NCI-H446 treated with DMSO at 0.1 percent for 48 hours (cell line): ENCODE measurements at regions not wholly inside any gene's neighbourhood (a gene's known extent, or its start where the extent isn't known, plus 50 kb on each side); places are given as distances from the start of the nearest gene placed in this dataset.

Source experiments
- DNase-seq: peaks from one replicate; lab custom pipeline; 2025; lab: John Stamatoyannopoulos, UW

GRCh38 chr4:138085736-138086305 is 156.3 kb downstream of the SLC7A11 start:
- no peak for DNase-seq

- DNase-seq, result no peak
These were observed 163.2 kb downstream of the SLC7A11 start for GRCh38 chr4:138078751-138079520.

GRCh38 chr4:138078253-138078652 is 163.9 kb downstream of the SLC7A11 start:
- DNase-seq, result no peak

- DNase-seq, result no peak
These were observed 165.6 kb downstream of the SLC7A11 start for GRCh38 chr4:138076561-138076960.

GRCh38 chr4:138070816-138071215 is 171.3 kb downstream of the SLC7A11 start:
- no peak for DNase-seq

GRCh38 chr4:138063581-138063980 is 178.6 kb downstream of the SLC7A11 start:
- no peak for DNase-seq

GRCh38 chr4:138062929-138063328 is 179.2 kb downstream of the SLC7A11 start:
- no peak for DNase-seq

GRCh38 chr4:138056541-138056940 is 185.6 kb downstream of the SLC7A11 start:
- no peak for DNase-seq

GRCh38 chr4:138055890-138056289 is 186.3 kb downstream of the SLC7A11 start:
- no peak for DNase-seq

- no peak for DNase-seq
These were observed 188.4 kb downstream of the SLC7A11 start for GRCh38 chr4:138053641-138054301.

GRCh38 chr4:138052806-138053632 is 189.1 kb downstream of the SLC7A11 start:
- no peak for DNase-seq

GRCh38 chr4:138051157-138051556 is 191.0 kb downstream of the SLC7A11 start:
- no peak for DNase-seq

- DNase-seq, result no peak
These were observed 191.5 kb downstream of the SLC7A11 start for GRCh38 chr4:138050601-138051000.

GRCh38 chr4:138049355-138049754 is 192.8 kb downstream of the SLC7A11 start:
- DNase-seq, result no peak

GRCh38 chr4:138047290-138047689 is 194.9 kb downstream of the SLC7A11 start:
- DNase-seq, result no peak

GRCh38 chr4:138045036-138045435 is 197.1 kb downstream of the SLC7A11 start:
- DNase-seq, result no peak

- DNase-seq, result no peak
These were observed 203.1 kb downstream of the SLC7A11 start for GRCh38 chr4:138039010-138039409.

GRCh38 chr4:138037696-138038095 is 204.5 kb downstream of the SLC7A11 start:
- DNase-seq, result no peak

- DNase-seq, result no peak
These were observed 206.3 kb downstream of the SLC7A11 start for GRCh38 chr4:138035781-138036258.

GRCh38 chr4:138034871-138035270 is 207.3 kb downstream of the SLC7A11 start:
- no peak for DNase-seq

- DNase-seq, result no peak
These were observed 209.9 kb downstream of the SLC7A11 start for GRCh38 chr4:138032222-138032621.

GRCh38 chr4:138030375-138030774 is 211.8 kb downstream of the SLC7A11 start:
- no peak for DNase-seq
